Hypothalamus (tissue), 51 donors: ENCODE measurements at regions not wholly inside any gene's neighbourhood (a gene's known extent, or its start where the extent isn't known, plus 50 kb on each side); places are given as distances from the start of the nearest gene placed in this dataset.
"Not testable (repeated sequence)": the region's sequence is repeated elsewhere in the genome, so short reads cannot be mapped to it uniquely, and the experiment has no call there.

ENCODE experiments used
- DNase-seq, 51 donors: peaks; one replicate each; lab custom pipeline; 2025; lab: John Stamatoyannopoulos, UW

DNA sequence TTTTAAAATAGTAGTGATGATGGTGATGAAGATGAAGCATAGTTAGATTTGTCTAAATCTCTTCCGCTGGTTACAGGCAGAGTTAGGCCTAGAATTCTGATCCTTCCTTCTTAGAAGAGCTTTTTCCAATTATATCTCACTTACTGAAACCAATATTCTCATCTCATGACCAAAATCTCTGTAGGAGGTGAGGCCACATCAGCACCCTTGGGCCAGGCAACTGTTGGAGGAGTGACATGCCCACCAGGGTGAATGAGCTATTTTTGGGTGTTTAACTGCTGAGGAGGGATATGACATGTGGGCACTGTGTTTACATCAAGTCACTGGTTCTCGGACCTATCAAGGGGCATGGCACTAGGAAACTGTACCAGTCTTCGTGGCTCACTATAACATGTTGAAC, 102.2 kb upstream of the SLC24A3 start:
- no peak for DNase-seq

DNA sequence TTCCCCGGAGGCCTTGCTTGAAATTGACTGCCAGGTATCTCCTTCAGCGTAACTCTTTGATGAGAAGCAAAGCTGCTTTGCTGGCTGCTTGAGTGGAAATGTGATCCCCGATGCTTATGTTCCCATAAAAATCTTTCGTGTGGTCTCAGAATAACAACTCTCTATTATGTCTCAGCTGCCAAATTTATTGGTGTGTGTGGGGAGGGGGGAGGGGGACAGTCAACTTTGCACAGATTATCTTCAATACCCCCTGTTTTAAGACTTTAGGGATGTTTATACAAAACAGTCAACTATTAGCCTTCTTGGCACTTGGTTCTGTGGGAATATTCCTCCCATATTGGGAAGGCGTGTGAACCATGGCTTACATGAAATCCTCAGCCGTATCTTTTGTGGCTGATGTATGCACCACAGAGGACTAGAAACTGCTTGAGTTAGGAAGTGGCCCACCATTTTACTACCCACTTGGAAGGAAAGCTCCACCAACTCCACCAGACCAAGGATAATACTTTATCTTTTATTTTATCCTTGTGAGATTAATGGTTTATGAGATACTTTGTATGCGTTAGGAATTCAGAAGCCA, 101.5 kb upstream of the SLC24A3 start:
- DNase-seq, result no peak

DNA sequence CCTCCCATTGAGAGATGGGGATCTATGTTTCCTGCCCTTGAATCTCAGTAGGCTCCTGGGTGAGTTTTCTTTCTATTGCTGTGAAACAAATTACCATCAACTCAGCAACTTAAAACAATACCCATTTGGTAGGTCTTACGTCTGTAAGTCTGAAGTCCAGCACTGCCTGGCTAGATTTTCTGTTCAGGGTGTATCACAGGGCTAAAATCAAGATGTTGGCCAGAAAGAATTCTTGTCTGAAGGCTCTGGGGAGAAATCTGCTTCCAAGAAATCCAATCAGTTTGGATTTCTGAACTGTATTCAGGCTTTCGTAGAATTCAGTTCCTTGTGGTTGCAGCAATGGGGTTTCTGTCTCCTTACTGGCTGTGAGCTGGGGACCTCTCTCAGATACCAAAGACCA, 99.6 kb upstream of the SLC24A3 start:
- DNase-seq, result no peak

DNA sequence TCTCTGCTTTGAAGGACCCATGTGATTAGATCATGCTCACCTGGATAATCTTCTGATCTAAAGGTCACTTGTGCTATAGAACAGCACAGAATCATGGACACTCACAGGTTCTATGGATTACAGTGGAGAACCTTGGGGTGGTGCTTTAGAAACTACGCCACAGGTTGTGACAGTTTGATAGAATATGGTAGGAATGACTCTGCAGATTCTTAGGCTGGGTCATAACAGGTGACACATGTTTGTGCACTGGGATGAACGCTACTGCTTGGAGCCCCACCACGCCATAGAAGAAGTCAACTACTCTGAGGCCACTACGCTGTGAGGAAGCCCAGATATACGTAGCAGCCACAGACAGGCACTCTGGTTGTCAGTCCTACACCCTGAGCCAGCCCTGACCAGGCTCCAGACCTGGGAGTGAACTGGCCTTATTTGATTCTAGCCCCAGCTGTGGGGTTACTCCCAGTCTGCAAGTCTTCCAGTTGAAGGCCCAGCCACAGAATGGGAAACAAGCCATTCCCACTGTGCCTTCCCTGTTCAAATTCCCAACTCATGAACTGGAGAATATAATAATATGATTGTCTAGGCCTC, 99.0 kb upstream of the SLC24A3 start:
- no peak for DNase-seq

DNA sequence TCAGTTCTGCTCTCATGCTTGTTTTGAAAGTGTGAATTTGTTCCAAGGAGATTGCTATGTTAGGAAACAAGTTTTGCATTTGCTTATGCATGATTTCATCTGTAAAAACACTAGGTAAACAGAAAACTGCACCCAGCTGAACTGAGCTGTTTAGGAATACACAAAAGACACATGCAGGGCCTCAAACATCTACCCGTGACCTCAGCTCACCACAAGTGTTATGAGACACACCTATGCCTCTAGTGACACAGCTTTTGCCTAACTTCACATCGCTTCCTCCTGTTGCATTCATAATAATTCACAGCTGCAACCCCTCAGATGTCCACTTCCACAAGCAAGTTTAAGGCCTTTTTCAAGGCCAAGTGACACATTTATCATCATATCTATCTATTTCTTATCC, 98.0 kb upstream of the SLC24A3 start:
- no peak for DNase-seq

DNA sequence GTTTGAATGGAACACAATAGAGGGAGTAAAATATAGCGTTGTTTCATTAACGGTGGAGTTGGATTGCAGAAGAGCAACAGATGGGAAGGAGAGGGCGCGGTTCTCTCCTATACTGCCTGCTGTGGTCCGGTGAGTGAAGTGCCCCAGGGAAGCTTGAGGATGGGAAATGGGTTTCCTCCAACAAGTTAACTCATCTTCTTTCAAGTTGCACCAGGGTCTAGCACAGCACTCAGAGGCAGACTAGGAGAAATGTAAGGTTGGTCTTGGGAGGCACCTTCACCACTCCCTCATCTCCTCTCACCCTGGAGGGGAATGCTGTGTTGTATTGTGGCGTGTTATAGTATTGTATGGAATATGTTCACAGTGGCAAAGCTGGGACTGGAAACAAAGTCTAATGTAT, 96.9 kb upstream of the SLC24A3 start:
- DNase-seq, result no peak

DNA sequence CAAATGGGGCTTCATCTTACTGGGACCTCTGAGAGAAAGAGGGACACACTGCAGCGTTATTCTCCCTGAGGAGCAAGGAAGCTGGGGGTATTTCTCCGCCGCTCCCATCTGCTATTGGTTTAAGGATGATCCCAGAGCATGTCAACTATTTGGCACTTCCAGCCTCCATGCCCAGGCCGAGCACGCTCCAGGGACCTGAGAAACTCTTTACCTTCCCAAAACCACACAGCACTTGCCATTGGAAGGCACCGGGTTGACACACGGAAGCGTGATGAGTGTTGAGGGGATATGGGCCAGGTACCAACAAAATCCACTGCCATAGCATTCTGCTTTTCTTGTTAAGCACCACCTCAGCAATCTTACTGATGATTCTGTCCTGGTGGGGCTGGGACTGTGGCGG, 92.4 kb upstream of the SLC24A3 start:
- DNase-seq, result no peak

DNA sequence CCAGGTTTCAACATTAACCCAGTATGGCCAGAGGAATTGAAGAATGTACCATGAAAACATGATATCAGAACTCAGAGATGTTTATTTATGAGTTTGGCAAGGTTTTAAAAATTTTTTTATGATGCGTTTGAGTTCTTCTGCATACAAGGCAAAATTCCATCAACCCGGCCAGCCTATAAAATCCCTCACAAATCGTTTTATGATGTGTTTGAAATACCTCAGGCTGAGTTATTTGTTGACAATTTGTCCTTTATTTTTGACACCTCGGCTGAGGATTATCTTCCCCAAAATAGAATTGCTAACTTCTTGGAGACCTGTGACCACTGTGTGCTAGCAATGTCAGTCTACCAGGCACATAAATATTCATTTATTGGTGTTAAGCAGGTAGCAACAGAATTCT, 91.9 kb upstream of the SLC24A3 start:
- DNase-seq, result no peak

DNA sequence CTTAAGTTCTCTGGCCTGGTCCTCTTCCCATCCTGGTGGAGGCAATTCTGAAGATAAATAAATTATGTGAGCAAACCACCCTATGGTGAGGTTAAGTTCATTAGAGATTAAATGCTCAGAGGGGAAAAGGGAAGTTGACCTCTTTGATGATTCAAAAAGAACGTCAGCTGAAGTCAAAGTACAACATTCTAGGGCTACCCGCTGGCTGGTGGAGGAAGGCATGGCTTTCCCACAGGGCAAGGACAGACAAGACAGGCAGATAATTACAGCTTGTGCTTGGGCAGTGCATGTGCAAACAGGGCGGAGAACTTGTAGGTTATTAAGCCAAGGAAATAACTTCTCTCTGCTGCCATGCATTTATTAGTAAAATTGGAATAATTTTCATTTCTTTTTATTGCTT, 91.0 kb upstream of the SLC24A3 start:
- no peak for DNase-seq

DNA sequence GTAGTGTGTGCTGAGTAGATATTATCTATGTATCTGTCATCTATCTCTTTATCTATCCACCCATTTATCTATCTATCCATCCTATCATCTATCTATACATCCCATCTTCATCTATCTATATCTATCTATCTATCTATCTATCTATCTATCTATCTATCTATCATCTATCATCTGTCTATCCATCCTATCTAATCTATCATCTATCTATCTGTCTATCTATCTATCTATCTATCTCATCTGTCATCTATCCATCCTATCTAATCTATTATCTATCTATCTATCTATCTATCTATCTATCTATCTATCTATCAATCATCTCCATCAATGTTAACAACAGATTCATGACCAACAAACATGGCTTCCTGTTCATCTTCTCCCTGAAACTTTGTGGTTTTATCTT, 90.5 kb upstream of the SLC24A3 start:
- DNase-seq, result no peak

DNA sequence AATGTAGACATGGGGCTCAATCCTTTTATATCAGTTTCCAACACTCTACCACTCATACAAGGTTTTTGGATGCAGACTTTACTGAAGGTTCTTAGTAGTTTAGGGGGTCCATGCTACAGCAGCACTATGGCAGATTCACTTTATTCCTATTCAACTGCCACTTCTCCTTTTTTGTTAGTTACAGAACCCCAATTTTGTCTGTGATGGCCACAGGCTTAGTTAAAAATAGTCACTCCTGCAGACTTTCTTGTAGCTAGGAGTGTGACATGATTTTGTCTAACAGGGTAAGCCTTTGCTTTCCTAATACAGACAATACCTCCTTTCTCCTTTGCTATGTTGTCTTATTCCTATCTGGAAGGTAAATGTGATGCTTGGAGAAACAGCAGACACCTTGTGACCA, 90.0 kb upstream of the SLC24A3 start:
- no peak for DNase-seq

DNA sequence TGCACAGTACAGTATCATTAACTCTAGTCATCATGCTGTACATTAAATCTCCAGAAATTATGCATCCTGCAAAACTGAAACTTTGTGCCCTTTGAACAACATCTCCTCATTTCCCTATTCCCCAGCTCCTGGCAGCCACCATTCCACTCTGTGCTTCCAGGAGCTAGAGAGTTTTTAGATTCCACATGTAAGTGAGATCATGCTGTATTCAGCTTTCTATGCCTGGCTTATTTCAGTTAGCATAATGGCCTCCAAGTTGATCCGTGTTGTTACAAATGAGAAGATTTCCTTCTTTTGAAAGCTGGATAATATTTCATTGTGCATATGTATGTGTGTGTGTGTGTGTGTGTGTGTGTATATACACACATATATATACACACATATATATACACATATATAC, 86.9 kb upstream of the SLC24A3 start:
- DNase-seq, result no peak

DNA sequence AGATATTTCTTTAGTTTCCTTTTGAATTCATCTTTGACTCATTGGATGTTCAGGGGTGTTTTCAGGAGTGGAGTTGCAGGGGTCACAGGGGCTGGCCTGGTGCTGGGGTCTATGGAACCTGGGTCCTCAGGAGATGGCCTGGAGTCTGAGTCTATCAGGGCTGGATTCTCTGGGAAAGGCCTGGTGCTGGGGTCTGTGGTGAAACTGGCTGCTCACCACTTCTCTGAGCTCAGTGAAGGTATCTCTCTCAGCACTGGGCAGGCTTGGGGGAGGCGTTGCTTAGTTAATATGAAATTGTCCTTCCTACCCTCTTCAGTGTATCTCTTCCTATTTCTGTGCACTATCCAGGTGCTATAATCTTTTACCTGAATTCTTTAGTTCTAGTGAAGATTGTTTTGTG, 83.1 kb upstream of the SLC24A3 start:
- no peak for DNase-seq

DNA sequence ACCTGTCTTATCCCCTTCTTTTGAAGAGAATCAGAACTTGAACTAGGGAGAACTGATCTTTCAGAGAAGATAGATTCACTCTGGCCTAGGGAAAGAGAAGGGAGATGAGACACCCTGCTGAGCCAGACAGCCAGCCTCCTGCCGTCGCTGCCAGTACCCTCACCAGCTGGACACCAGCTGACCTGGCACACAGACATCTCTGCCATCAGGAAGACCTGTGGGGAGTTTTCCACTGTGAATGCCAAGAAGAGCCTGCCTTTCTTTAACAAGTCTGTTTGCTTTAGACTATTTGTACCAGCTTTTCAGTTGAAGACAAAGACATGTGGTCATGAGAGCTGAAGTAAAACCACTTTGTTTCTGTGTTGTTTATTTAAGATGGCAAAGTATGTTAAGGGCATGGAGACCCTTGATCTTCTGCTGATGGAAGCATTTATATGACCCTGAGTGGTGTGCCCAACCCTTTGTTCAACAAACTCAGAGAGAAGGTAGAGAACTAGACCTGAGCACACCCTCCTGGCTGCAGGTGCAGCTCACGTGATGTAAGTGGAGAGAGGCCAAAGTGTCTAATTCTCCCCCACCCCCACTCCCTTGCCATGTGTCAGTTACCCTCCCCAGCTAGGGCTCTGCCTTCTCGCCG, 82.3 kb upstream of the SLC24A3 start:
- no peak for DNase-seq

DNA sequence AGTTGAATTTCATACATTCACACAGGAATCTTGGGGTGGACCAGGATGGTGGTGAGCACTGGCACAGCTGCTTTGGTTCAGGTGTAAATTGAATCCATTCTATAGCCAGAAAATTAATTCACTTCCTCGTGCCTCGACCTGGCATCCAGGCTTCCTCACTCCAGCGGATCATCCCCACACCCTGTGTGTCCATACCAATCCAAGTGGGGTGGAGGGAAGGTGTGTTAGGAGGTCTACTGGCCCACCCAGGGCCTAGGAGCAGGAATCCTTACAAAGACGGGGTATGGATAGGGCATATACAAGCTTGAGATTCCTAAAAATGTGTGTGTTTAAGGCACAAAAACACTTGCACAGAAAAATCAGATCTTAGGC, 81.8 kb upstream of the SLC24A3 start:
- no peak for DNase-seq

DNA sequence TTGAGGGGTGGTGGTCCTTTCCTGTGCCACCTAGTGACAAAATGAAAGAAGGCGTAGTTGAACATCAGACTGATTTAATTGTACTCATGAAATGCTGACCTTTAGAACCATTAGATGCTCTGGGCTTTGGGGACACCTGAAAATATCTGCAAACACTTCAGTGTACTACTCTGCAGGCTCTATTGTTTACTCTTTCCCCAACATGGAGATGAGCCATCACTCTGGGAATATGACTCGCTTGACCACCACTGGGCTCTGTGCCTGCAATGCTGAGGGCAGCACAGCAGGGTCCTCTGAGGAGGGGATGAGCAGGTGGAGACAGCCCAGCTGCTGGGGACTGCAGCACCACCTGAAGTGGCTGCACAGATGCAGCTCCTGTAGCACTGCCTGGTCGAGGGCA, 74.8 kb upstream of the SLC24A3 start:
- no peak for DNase-seq

DNA sequence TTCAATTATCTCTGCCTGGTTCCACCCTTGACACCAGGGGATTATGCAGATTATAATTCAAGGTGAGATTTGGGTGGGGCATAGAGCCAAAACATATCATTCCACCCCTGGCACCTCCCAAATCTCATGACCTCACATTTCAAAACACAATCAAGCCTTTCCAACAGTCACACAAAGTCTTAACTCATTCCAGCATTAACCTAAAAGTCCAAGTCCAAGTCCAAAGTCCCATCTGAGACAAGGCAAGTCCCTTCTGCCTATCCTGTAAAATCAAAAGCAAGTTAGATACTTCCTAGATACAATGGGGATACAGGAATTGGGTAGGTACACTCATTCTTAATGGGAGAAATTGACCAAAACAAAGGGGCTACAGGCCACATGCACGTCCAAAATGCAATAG, 73.7 kb upstream of the SLC24A3 start:
- no peak for DNase-seq

DNA sequence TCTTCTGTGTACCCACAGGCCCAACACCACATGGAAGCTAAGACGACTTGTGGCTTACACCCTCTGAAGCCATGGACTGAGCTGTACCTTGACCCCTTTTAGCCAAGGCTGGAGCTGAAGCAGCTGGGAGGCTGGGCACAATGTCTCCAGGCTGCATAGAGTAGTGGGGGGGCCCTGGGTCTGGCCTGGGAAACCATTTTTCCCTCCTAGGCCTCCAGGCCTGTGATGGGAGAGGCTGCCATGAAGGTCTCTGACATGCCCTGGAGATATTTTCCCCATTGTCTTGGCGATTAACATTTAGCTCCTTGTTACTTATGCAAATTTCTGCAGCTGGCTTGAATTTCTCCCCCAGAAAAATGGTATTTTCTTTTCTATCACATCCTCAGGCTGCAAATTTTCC, 72.9 kb upstream of the SLC24A3 start:
- not testable (repeated sequence) for DNase-seq

DNA sequence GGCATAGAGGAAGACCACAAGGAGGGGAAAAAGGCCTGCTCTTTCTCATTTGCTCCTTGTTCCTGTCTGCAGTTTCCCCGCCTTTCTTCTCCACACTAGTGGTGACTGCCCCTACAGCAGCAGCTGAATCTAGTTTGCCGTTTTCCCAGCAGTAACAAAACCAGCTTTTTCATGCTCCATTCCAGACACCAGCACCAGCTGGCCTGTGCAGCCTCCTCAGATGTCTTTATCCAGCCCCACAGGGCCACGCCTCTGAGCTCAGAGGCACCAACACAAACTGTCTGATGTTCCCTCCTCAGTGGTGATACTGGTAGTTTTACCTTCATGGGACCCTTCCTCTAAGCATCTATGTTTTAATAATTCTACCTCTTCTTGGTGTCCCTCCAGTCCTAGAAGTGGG, 70.4 kb upstream of the SLC24A3 start:
- DNase-seq, result no peak

DNA sequence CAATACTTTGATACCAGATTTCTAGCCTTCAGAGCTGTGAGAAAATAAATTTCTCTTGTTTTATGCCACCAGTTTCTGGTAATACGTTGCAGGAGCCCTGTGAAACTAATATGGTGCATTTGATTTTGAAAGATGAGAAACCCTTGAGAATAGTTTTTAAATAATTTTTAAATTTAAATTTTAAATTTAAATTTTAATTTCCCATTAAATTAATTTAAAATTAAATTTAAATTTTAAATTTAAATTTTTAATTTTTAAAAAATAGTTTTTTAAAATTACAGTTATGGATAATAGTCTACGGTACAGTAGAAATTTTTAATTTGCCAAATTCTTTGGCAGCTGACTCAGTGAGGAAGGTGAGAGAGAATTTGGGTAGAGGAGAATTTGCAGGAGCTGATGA, 68.6 kb upstream of the SLC24A3 start:
- DNase-seq, result no peak

DNA sequence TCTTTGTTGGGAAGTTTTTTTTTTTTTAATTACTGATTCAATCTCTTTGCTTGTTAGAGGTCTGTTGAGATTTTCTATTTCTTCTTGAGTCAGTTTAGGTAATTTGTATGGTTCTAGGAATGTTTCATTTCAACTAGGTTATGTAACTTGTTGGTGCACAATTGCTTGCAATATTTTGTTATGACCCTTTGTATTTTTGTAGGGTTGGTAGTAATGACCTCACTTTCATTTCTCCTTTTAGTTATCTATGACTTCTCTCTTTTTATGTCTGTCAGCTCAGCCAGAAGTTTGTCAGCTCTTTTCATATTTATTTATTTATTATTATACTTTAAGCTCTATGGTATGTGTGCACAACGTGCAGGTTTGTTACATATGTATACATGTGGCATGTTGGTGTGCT, 51.1 kb upstream of the SLC24A3 start:
- no peak for DNase-seq
